Activated CD4-positive, alpha-beta memory T cell treated with anti-CD3 and anti-CD28 coated beads, Interleukin-2, amount 10 ng/mL, durations not matched to agents 7 days and 5 days (primary cell): ENCODE measurements at regions not wholly inside any gene's neighbourhood (a gene's known extent, or its start where the extent isn't known, plus 50 kb on each side); places are given as distances from the start of the nearest gene placed in this dataset.
"Not testable (repeated sequence)": the region's sequence is repeated elsewhere in the genome, so short reads cannot be mapped to it uniquely, and the experiment has no call there.

Experiments used
- CTCF ChIA-PET: fragments of 350-600 bp; sonication (Branson Sonifier 250); formaldehyde crosslinking; loops from one replicate; lab custom pipeline; 2021; ENCODE audit warnings: antibody characterized with exemption, inconsistent platforms; lab: Charles Lee
- POLR2A ChIA-PET: fragments of 350-600 bp; sonication (Branson Sonifier 250); formaldehyde crosslinking; loops from one replicate; lab custom pipeline; 2021; ENCODE audit warnings: antibody characterized with exemption; lab: Charles Lee
- DNase-seq: peaks from one replicate; pipeline ENCODE4 v3.0.0-alpha.2; 2020
- H3K27ac Mint-ChIP-seq: one replicate; pipeline ENCODE4 v1.8.0; 2021; ENCODE audit warnings: mild to moderate bottlenecking, mixed read lengths
- H3K27me3 Mint-ChIP-seq: one replicate; pipeline ENCODE4 v1.8.0; 2021; ENCODE audit warnings: mixed read lengths
- H3K36me3 Mint-ChIP-seq: one replicate; pipeline ENCODE4 v1.8.0; 2021; ENCODE audit warnings: low read depth, mixed read lengths
- H3K4me1 Mint-ChIP-seq: one replicate; pipeline ENCODE4 v1.8.0; 2021; ENCODE audit warnings: mixed read lengths
- H3K4me3 Mint-ChIP-seq: one replicate; pipeline ENCODE4 v1.8.0; 2021; ENCODE audit warnings: mild to moderate bottlenecking, mixed read lengths
- H3K9me3 Mint-ChIP-seq: one replicate; pipeline ENCODE4 v1.8.0; 2021; ENCODE audit warnings: mixed read lengths

DNA sequence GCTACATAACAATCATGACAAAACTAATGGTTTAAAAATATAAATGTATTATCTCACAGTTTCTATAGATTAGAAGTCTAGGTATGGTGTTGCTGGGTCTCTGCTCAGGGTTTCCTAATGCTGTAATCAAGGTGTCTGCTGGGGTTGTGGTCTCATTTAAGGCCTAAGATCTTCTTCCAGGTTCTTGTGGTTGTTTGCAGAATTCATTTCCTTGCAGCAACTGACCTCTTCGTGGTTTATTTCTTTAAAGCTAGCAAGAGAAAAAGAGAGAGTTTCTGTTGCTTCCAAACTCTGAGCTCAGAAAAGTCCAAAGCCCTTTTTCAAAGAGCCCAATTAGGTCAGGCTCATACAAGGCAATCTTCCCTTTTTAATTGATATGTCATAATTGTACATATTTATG, 452.7 kb upstream of the CCDC179 start:
- Mint-ChIP-seq H3K4me1 (no peaks in the 10 kb centered on the region), H3K27me3 (no peaks in the 10 kb centered on the region), H3K27ac (no peak overlapping the region), H3K4me3 (no peak overlapping the region), H3K36me3 (no peaks in the 10 kb centered on the region), H3K9me3 (peaks cover 14% of the 10 kb centered on the region)
- no peak for DNase-seq
- ChIA-PET CTCF (no interaction called here), POLR2A (no interaction called here)

DNA sequence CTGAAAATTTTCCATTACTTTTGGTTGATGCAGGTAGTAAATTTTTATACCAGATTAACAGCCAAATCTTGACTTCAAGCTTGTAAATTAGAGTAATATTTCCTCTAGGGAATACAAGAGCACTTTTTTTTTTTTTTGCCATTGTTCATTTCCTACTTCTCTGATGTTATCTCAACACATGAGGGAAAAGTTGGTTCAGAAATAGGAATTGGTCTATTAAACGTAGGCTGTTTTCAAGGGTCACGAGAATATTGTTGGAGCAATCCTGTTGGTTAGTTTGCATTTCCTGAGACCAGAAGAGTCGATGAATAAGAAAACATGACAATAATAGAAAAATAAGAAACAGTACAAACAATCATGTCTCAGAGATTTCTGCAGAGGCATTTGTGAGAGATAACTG, 453.9 kb upstream of the CCDC179 start:
- Mint-ChIP-seq H3K4me3 (no peak overlapping the region), H3K27ac (no peak overlapping the region)
- POLR2A ChIA-PET: no interaction called here

DNA sequence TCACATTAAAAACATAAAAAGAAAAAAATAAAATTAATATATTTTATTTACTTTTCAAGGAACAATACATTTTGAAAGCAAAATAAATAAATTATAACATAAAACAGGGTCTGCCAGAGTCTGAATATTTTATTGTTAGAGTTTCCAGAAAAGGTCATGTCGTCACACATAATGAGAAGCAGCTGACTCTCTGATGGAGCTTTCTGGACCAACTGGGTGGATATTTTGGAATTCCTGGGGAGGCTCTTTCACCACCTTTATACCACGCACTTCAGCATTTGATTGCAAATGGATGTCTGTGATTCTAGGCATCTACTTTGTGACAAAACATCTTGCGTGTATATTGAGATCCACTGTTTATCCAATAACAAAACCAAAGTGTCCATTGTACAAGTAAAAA, 455.0 kb upstream of the CCDC179 start:
- H3K27ac Mint-ChIP-seq: no peak overlapping the region
- H3K27me3 Mint-ChIP-seq: no peaks in the 10 kb centered on the region
- peaks cover 9% of the 10 kb centered on the region for H3K9me3 Mint-ChIP-seq
- H3K4me3 Mint-ChIP-seq: no peak overlapping the region
- no peaks in the 10 kb centered on the region for H3K36me3 Mint-ChIP-seq
- no peak for DNase-seq
- H3K4me1 Mint-ChIP-seq: no peaks in the 10 kb centered on the region
- POLR2A ChIA-PET: no interaction called here
- CTCF ChIA-PET: no interaction called here

More for the DNA sequence above, 453.9 kb upstream of the CCDC179 start:
- no peaks in the 10 kb centered on the region for H3K36me3 Mint-ChIP-seq
- peaks cover 10% of the 10 kb centered on the region for H3K9me3 Mint-ChIP-seq
- no peaks in the 10 kb centered on the region for H3K4me1 Mint-ChIP-seq
- no peaks in the 10 kb centered on the region for H3K27me3 Mint-ChIP-seq
- CTCF ChIA-PET: no interaction called here
- DNase-seq: no peak

DNA sequence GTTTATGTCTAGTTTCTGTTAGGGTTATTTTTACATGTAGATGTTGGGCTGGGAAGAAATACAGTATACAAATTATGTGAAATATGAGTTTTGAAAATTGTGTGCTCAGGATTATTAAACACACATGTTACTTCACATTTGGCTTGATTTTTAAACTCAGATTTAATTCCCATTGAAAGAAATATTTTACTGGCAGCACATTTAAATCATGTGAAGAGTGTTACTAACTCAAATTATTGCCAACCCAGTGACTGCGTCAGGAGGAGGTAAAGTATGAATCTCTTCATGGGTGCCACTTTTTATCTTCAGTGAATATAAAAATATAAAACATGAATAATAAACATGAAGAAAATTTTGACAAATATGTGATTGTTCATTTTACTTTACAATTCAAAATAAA, 457.5 kb upstream of the CCDC179 start:
- Mint-ChIP-seq H3K36me3 (no peaks in the 10 kb centered on the region), H3K4me1 (no peaks in the 10 kb centered on the region), H3K27ac (no peak overlapping the region), H3K27me3 (no peaks in the 10 kb centered on the region), H3K4me3 (no peak overlapping the region), H3K9me3 (peaks cover 19% of the 10 kb centered on the region)
- POLR2A ChIA-PET: no interaction called here
- CTCF ChIA-PET: no interaction called here
- DNase-seq: no peak

DNA sequence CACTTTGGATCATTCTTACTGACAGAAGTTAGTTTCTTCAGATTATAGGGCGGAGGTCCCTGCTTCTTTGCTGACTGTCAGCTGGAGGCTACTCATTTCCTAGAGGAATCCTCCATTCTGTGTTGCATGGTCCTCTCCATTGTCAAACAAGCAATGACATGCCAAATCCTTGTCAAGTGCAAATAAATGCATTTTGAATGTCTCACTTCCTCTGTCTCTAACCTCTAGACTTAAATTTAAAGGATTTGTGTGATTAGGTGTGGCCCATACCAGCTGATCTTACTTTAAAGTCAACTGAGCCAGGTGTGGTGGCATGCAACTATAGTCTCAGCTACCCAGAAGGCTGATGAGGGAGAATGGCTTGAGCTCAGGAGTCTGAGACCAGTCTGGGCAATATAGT, 458.4 kb upstream of the CCDC179 start:
- H3K4me1 Mint-ChIP-seq: no peaks in the 10 kb centered on the region
- ChIA-PET CTCF (no interaction called here), POLR2A (no interaction called here)
- H3K27ac Mint-ChIP-seq: no peak overlapping the region
- H3K36me3 Mint-ChIP-seq: no peaks in the 10 kb centered on the region
- H3K27me3 Mint-ChIP-seq: no peaks in the 10 kb centered on the region
- H3K9me3 Mint-ChIP-seq: peaks cover 27% of the 10 kb centered on the region
- no peak overlapping the region for H3K4me3 Mint-ChIP-seq
- no peak for DNase-seq

DNA sequence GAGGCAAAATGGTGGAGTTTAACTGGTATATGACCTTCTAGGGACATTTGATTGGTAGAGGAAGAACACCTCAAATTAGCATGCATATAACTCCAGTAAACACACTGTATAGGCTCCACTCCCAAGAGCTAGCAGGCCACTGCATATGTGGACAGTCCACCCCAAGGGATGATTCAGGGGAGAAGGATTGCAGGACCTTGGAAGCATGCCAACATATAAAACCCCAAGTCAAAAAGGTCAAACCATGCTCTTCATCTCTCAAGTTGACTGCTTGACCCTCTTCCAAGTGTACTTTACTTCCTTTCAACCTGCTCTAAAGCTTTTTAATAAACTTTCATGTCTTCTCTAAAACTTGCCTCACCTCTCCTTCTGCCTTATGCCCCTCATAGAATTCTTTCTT, 459.9 kb upstream of the CCDC179 start:
- no peaks in the 10 kb centered on the region for H3K36me3 Mint-ChIP-seq
- no peak overlapping the region for H3K4me3 Mint-ChIP-seq
- peaks cover 27% of the 10 kb centered on the region for H3K9me3 Mint-ChIP-seq
- ChIA-PET CTCF (no interaction called here), POLR2A (no interaction called here)
- H3K27ac Mint-ChIP-seq: no peak overlapping the region
- no peaks in the 10 kb centered on the region for H3K27me3 Mint-ChIP-seq
- no peak for DNase-seq
- H3K4me1 Mint-ChIP-seq: no peaks in the 10 kb centered on the region

DNA sequence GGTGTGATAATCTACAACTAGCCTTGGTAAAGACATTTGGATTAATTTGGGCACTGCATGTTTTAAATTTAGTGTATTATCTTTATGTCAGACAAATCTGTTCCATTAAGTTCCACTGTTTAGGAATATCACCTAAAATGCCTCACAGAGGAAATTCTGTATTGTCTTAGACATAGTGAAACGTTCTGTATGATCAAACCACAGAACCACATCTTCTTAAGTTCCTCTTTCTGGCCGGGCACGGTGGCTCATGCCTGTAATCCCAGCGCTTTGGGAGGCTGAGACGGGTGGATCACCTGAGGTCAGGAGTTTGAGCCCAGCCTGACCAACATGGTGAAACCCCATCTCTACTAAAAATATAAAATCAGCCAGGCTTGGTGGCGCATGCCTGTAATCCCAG, 475.3 kb upstream of the CCDC179 start:
- POLR2A ChIA-PET, H3K4me3 Mint-ChIP-seq, H3K4me1 Mint-ChIP-seq, H3K36me3 Mint-ChIP-seq, H3K27ac Mint-ChIP-seq, DNase-seq, H3K27me3 Mint-ChIP-seq, CTCF ChIA-PET: not testable (repeated sequence)
- peaks cover 14% of the 10 kb centered on the region for H3K9me3 Mint-ChIP-seq

DNA sequence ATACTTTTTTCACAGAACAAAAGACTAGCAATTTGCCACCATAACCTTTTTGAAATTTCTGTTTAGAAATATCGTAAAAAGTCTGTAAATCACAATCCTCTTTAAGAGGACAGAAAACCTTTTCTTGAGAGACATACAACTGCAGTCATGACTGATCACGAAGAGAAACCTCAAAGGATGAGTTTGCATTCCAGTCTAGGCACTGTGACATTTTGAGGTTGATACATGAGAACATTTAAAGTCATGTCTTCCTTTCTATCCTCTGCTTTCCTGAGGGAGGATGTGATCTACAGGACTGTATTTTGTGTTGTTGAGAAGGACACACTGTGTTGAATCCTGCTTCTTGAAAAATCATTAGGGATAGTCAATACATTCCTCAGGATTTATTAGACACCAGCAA, 476.7 kb upstream of the CCDC179 start:
- no peak overlapping the region for H3K27ac Mint-ChIP-seq
- no peaks in the 10 kb centered on the region for H3K36me3 Mint-ChIP-seq
- no peak overlapping the region for H3K4me3 Mint-ChIP-seq
- H3K9me3 Mint-ChIP-seq: peaks cover 6% of the 10 kb centered on the region
- no peaks in the 10 kb centered on the region for H3K27me3 Mint-ChIP-seq
- no peak for DNase-seq
- H3K4me1 Mint-ChIP-seq: no peaks in the 10 kb centered on the region
- CTCF ChIA-PET: no interaction called here
- POLR2A ChIA-PET: no interaction called here

DNA sequence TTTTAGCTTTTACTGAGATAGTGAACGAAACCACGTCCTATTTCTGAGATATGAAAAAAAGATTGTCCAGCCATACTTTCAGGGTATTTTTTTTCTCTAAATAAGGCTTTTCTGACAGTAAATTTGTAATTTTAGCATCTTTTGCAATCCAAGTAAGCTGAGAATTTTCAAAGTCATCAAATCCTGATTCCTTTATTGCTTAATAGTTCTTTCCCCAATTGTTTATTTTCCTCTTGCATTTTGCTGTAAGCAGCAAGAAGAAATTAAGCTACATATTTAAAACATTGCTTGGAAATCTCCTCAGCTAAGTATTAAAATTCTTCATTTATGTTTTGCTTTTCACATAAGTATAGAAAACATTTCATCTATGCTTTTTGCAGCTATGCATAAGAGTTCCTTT, 493.3 kb upstream of the CCDC179 start:
- no peak for DNase-seq
- H3K4me3 Mint-ChIP-seq: no peak overlapping the region
- POLR2A ChIA-PET: no interaction called here
- no peak overlapping the region for H3K27ac Mint-ChIP-seq
- H3K36me3 Mint-ChIP-seq: no peaks in the 10 kb centered on the region
- no peaks in the 10 kb centered on the region for H3K27me3 Mint-ChIP-seq
- H3K4me1 Mint-ChIP-seq: no peaks in the 10 kb centered on the region
- CTCF ChIA-PET: no interaction called here
- H3K9me3 Mint-ChIP-seq: peaks cover 6% of the 10 kb centered on the region

DNA sequence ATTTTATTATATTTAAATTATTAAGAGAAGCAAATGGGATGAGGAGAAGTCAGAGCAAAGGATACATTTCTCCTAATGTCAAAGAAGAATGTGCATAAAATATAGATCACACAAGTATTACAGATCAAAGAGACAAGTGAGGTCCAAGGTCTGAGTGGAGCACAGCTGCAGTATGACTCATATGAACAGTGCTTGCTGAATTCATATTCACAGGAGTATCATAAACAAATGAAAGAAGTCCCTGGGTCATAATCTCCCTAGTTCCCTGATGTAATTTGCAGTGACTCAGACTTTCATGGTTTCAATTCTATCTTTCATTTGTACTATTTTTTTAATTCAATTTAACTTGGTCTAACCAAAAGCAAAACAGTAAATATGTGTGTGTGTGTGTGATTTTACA, 499.0 kb upstream of the CCDC179 start:
- Mint-ChIP-seq H3K4me3 (no peak overlapping the region), H3K36me3 (no peaks in the 10 kb centered on the region), H3K9me3 (peaks cover 20% of the 10 kb centered on the region), H3K27ac (no peak overlapping the region), H3K27me3 (no peaks in the 10 kb centered on the region), H3K4me1 (no peaks in the 10 kb centered on the region)
- no peak for DNase-seq
- POLR2A ChIA-PET: no interaction called here
- CTCF ChIA-PET: interaction anchor here (0.6 kb wide), 1 partner anchor 32 kb away, joined by 3 read pairs; no protein-coding TSS in a partner anchor

DNA sequence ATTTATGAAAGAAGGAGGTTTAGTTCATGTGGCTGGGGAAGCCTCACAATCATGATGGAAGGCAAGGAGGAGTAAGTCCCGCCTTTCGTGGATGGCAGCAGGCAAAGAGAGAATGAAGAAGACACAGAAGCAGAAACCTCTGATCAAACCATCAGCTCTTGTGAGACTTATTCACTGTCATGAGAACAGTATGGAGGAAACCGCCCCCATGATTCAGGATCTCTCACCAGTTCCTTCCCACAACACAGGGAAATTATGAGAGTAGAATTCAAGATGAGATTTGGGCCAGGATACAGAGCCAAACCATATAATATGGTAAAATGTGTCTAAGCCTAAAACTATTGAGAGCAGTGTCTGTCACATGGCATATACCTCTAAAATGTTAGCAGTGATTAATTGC, 503.8 kb upstream of the CCDC179 start:
- Mint-ChIP-seq H3K4me1 (no peaks in the 10 kb centered on the region), H3K36me3 (no peaks in the 10 kb centered on the region), H3K9me3 (peaks cover 19% of the 10 kb centered on the region), H3K27ac (no peak overlapping the region), H3K4me3 (no peak overlapping the region), H3K27me3 (no peaks in the 10 kb centered on the region)
- ChIA-PET POLR2A (no interaction called here), CTCF (no interaction called here)
- DNase-seq: no peak

DNA sequence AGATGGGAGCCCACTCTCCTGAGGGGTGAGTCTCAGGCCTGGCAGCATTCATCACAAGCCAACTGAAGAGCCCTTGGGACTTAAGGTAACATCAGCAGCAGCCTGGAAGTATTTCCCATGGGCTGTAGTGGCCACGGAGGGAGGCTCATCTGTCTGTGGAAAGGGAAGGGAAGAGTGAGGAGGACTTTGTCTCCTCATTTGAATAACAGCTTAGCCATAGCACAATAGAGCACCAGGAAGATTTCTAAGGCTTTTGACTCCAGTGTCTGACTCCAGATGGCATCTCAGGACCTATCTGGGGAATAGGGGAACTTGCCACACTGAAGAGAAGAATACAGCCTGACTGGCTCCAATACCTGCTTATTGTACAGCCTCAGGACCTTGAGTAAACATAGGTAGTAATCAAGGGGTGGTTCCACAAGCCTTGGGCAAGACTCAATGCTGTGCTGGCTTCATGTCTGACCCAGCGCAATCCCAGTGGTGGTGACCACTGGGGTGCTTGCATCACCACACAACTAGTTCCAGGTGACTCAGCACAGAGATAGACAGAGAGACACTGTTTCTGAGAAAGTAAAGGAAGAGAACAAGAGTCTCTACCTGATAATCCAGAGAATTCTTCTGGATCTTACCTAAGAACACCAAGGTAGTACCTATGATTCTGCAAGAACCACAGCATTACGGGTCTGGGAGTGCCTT, 510.5 kb upstream of the CCDC179 start:
- no peaks in the 10 kb centered on the region for H3K4me1 Mint-ChIP-seq
- POLR2A ChIA-PET: no interaction called here

DNA sequence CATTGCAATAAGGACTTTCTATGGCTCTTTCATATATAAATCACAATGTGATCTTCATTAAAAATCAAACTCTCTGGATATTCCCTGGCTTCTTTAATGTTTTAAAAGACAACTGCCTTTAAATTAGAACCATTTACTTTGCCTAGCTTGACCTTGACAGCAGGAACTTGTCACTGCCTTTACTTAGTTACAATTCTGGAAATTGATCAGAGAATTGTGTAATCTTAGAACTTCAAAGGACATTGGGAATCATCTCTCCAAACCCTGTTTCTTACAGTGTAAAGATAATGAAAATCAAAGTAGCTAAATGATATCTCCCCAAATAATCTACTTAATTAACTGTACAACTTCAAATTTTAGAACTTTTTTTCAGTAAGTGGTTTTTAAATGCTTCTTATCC, 517.6 kb upstream of the CCDC179 start:
- DNase-seq: no peak
- ChIA-PET CTCF (no interaction called here), POLR2A (no interaction called here)
- Mint-ChIP-seq H3K4me1 (no peaks in the 10 kb centered on the region), H3K27ac (no peak overlapping the region), H3K9me3 (peaks cover 6% of the 10 kb centered on the region), H3K4me3 (no peak overlapping the region), H3K36me3 (no peaks in the 10 kb centered on the region), H3K27me3 (no peaks in the 10 kb centered on the region)

More for the DNA sequence above, 510.5 kb upstream of the CCDC179 start:
- no peak overlapping the region for H3K4me3 Mint-ChIP-seq
- peaks cover 9% of the 10 kb centered on the region for H3K9me3 Mint-ChIP-seq
- H3K27me3 Mint-ChIP-seq: no peaks in the 10 kb centered on the region
- CTCF ChIA-PET: no interaction called here
- no peak for DNase-seq
- no peaks in the 10 kb centered on the region for H3K36me3 Mint-ChIP-seq
- no peak overlapping the region for H3K27ac Mint-ChIP-seq

DNA sequence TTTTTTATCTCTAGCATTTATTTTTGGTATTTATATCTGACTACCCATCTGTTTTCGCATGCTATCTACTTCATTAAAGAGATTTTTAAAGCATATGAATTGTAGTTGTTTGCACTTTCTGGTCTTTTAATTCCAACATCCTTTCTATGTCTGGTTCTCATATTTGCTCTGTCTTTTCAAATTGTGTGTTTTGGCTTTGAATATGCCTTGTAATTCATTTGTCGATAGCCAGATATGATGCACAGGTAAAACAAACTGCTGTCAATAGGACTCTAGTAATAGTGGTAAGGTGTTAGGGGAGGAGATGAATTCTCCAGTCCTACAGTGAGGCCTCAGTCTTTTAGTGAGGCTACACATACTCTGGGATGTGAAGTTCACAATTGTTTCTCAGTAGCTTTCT, 530.8 kb upstream of the CCDC179 start:
- CTCF ChIA-PET: no interaction called here
- H3K27ac Mint-ChIP-seq: no peak overlapping the region
- peaks cover 9% of the 10 kb centered on the region for H3K9me3 Mint-ChIP-seq
- no peaks in the 10 kb centered on the region for H3K4me1 Mint-ChIP-seq
- POLR2A ChIA-PET: no interaction called here
- H3K27me3 Mint-ChIP-seq: no peaks in the 10 kb centered on the region
- no peak overlapping the region for H3K4me3 Mint-ChIP-seq
- no peaks in the 10 kb centered on the region for H3K36me3 Mint-ChIP-seq
- DNase-seq: no peak
